ENCODE measurements at regions not wholly inside any gene's neighbourhood (a gene's known extent, or its start where the extent isn't known, plus 50 kb on each side); places are given as distances from the start of the nearest gene placed in this dataset.
"Not testable (repeated sequence)": the region's sequence is repeated elsewhere in the genome, so short reads cannot be mapped to it uniquely, and the experiment has no call there.

- DNase-seq, result no peak
Observed at GRCh38 chr6:119431799-119432198, 82.2 kb upstream of the MAN1A1 start.

- DNase-seq, result no peak
Observed at GRCh38 chr6:119430805-119431204, 81.2 kb upstream of the MAN1A1 start.

- DNase-seq, result no peak
Observed at GRCh38 chr6:119428633-119429032, 79.1 kb upstream of the MAN1A1 start.

GRCh38 chr6:119426619-119427018, 77.1 kb upstream of the MAN1A1 start:
- no peak for DNase-seq

- DNase-seq, result no peak
Observed at GRCh38 chr6:119423996-119424395, 74.4 kb upstream of the MAN1A1 start.

GRCh38 chr6:119418084-119418483, 68.5 kb upstream of the MAN1A1 start:
- DNase-seq, result not testable (repeated sequence)

GRCh38 chr6:119407156-119407555, 57.6 kb upstream of the MAN1A1 start:
- no peak for DNase-seq

GRCh38 chr6:119405114-119405513, 55.6 kb upstream of the MAN1A1 start:
- not testable (repeated sequence) for DNase-seq

All from bone marrow (tissue), 2 donors.